ENCODE measurements at regions not wholly inside any gene's neighbourhood (a gene's known extent, or its start where the extent isn't known, plus 50 kb on each side); places are given as distances from the start of the nearest gene placed in this dataset.

- TF ChIP-seq HMGXB4 (CRISPR knock-in tag; IDR thresholded peaks at IDR 0.05) (no peak), NR3C1 (CRISPR knock-in tag; conservative IDR thresholded peaks at IDR 0.05; ENCODE audit: low read depth) (no peak)
Measured at GRCh38 chr4:114273238-114273637, 293.8 kb upstream of the ARSJ start (continued).

GRCh38 chr4:114277690-114278089 lies 298.2 kb upstream of the ARSJ start:
- Mint-ChIP-seq H3K4me1 (0 out of 2 replicates have a peak, but pooled peaks cover 3% of the 10 kb centered on the region), H3K36me3 (no peaks in the 10 kb centered on the region), H3K27me3 (ENCODE audit: low read depth) (no peaks in the 10 kb centered on the region; the same call in 1 of the 2 replicates), H3K27ac (no peak overlapping the region), H3K4me3 (no peak overlapping the region), H3K9me3 (peaks cover 10% of the 10 kb centered on the region)
- DNase-seq (ENCODE audit: low spot score), result no peak
- POLR2A ChIA-PET, result no interaction called here
- ATAC-seq, result no peak
- TF ChIP-seq, protein P1, sequence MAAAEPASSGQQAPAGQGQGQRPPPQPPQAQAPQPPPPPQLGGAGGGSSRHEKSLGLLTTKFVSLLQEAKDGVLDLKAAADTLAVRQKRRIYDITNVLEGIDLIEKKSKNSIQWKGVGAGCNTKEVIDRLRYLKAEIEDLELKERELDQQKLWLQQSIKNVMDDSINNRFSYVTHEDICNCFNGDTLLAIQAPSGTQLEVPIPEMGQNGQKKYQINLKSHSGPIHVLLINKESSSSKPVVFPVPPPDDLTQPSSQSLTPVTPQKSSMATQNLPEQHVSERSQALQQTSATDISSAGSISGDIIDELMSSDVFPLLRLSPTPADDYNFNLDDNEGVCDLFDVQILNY (CRISPR knock-in tag; IDR thresholded peaks at IDR 0.05), result no peak
- TF ChIP-seq OVOL2 (CRISPR knock-in tag; IDR thresholded peaks at IDR 0.05; ENCODE audit: borderline replicate concordance) (no peak), ZNF138 (CRISPR knock-in tag; conservative IDR thresholded peaks at IDR 0.05) (no peak), NFE2L1 (CRISPR knock-in tag; IDR thresholded peaks at IDR 0.05) (no peak), PRDM15 (CRISPR knock-in tag; IDR thresholded peaks at IDR 0.05) (no peak), EMX1 (CRISPR knock-in tag; IDR thresholded peaks at IDR 0.05) (no peak), ZNF317 (CRISPR knock-in tag; IDR thresholded peaks at IDR 0.05; ENCODE audit: borderline replicate concordance, low read depth) (no peak), GTF2I (CRISPR knock-in tag; conservative IDR thresholded peaks at IDR 0.05) (no peak), E2F1 (CRISPR knock-in tag; IDR thresholded peaks at IDR 0.05) (no peak), CTCF (IDR thresholded peaks at IDR 0.05) (no peak)
- TF ChIP-seq, protein P2, sequence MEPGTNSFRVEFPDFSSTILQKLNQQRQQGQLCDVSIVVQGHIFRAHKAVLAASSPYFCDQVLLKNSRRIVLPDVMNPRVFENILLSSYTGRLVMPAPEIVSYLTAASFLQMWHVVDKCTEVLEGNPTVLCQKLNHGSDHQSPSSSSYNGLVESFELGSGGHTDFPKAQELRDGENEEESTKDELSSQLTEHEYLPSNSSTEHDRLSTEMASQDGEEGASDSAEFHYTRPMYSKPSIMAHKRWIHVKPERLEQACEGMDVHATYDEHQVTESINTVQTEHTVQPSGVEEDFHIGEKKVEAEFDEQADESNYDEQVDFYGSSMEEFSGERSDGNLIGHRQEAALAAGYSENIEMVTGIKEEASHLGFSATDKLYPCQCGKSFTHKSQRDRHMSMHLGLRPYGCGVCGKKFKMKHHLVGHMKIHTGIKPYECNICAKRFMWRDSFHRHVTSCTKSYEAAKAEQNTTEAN (CRISPR knock-in tag; IDR thresholded peaks at IDR 0.05), result no peak
- TF ChIP-seq, protein P3, sequence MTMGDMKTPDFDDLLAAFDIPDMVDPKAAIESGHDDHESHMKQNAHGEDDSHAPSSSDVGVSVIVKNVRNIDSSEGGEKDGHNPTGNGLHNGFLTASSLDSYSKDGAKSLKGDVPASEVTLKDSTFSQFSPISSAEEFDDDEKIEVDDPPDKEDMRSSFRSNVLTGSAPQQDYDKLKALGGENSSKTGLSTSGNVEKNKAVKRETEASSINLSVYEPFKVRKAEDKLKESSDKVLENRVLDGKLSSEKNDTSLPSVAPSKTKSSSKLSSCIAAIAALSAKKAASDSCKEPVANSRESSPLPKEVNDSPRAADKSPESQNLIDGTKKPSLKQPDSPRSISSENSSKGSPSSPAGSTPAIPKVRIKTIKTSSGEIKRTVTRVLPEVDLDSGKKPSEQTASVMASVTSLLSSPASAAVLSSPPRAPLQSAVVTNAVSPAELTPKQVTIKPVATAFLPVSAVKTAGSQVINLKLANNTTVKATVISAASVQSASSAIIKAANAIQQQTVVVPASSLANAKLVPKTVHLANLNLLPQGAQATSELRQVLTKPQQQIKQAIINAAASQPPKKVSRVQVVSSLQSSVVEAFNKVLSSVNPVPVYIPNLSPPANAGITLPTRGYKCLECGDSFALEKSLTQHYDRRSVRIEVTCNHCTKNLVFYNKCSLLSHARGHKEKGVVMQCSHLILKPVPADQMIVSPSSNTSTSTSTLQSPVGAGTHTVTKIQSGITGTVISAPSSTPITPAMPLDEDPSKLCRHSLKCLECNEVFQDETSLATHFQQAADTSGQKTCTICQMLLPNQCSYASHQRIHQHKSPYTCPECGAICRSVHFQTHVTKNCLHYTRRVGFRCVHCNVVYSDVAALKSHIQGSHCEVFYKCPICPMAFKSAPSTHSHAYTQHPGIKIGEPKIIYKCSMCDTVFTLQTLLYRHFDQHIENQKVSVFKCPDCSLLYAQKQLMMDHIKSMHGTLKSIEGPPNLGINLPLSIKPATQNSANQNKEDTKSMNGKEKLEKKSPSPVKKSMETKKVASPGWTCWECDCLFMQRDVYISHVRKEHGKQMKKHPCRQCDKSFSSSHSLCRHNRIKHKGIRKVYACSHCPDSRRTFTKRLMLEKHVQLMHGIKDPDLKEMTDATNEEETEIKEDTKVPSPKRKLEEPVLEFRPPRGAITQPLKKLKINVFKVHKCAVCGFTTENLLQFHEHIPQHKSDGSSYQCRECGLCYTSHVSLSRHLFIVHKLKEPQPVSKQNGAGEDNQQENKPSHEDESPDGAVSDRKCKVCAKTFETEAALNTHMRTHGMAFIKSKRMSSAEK (CRISPR knock-in tag; IDR thresholded peaks at IDR 0.05; ENCODE audit: borderline replicate concordance), result no peak
- CTCF ChIA-PET, result no interaction called here

Data from WTC11 (cell line).